Lower leg skin (tissue), 4 donors: ENCODE measurements at regions not wholly inside any gene's neighbourhood (a gene's known extent, or its start where the extent isn't known, plus 50 kb on each side); places are given as distances from the start of the nearest gene placed in this dataset.

Source experiments
- DNase-seq, 2 donors: peaks; one replicate each; pipeline ENCODE4 v3.0.0-alpha.2; 2019; ENCODE audit warnings: low spot score in 2 of 2
- H3K4me3 ChIP-seq: fragments of 200-600 bp; sonication (generic); 2 replicates; pipeline ENCODE4 v1.5.1; 2017; ENCODE audit warnings: mild to moderate bottlenecking, low read depth; ENCODE audit not compliant: poor library complexity, severe bottlenecking
- CTCF ChIP-seq, 3 donors: fragments of 450-650 bp; IDR thresholded peaks; one replicate each; pipeline ENCODE4 v1.5.1; 2016; ENCODE audit warnings: antibody characterized with exemption in 3 of 3, mild to moderate bottlenecking in 3 of 3, moderate library complexity in 2 of 3
- POLR2A ChIP-seq, 2 donors: fragments of 450-650 bp; IDR thresholded peaks; one replicate each; pipeline ENCODE4 v1.6.1; 2016 to 2017; ENCODE audit warnings: antibody characterized with exemption in 2 of 2, mild to moderate bottlenecking in 1 of 2, moderate library complexity in 1 of 2
- WGBS, 2 donors: methylation state at CpG; one replicate each; pipeline ENCODE4 v1.1.5; 2018; 5-methylcytosine and 5-hydroxymethylcytosine counted together
- intact Hi-C: fragments of 100-400 bp; cut with DNase I; formaldehyde crosslinking; loops from one replicate; pipeline ENCODE4 v1.15.0; 2023; ENCODE audit warnings: low total_unique reads

- intact Hi-C loops: no loop called here
- no peak for TF ChIP-seq POLR2A (IDR thresholded peaks at IDR 0.05)
- no peak for TF ChIP-seq CTCF (IDR thresholded peaks at IDR 0.05)
- 88 to 89% methylated on average over 3 of the region's 3 CpGs for WGBS, 2 donors
- H3K4me3 ChIP-seq: no peak overlapping the region
- no peak for DNase-seq
These were observed 530.4 kb upstream of the PTPRD start for GRCh38 chr9:11142965-11143738.

- no peak for DNase-seq
- WGBS, 2 donors: 49 to 53% methylated on average over 2 of the region's 2 CpGs
- intact Hi-C loops: no loop called here
- no peak overlapping the region for H3K4me3 ChIP-seq
- TF ChIP-seq CTCF (IDR thresholded peaks at IDR 0.05): no peak
- no peak for TF ChIP-seq POLR2A (IDR thresholded peaks at IDR 0.05)
These were observed 531.9 kb upstream of the PTPRD start for GRCh38 chr9:11144746-11145145.

- H3K4me3 ChIP-seq: no peak overlapping the region
- DNase-seq: no peak
- intact Hi-C loops: no loop called here
- WGBS, 2 donors: 81 to 86% methylated on average over 5 of the region's 5 CpGs
- TF ChIP-seq CTCF (IDR thresholded peaks at IDR 0.05): no peak
- no peak for TF ChIP-seq POLR2A (IDR thresholded peaks at IDR 0.05)
These were observed 535.4 kb upstream of the PTPRD start for GRCh38 chr9:11148189-11148588.

- no peak for DNase-seq
- 75 to 77% methylated on average over 7 of the region's 7 CpGs for WGBS, 2 donors
- TF ChIP-seq POLR2A (IDR thresholded peaks at IDR 0.05) (no peak), CTCF (IDR thresholded peaks at IDR 0.05) (no peak)
- intact Hi-C loops: no loop called here
- H3K4me3 ChIP-seq: no peak overlapping the region
These were observed 536.3 kb upstream of the PTPRD start for GRCh38 chr9:11149065-11149464.

- no peak for DNase-seq
- intact Hi-C loops: no loop called here
- TF ChIP-seq POLR2A (IDR thresholded peaks at IDR 0.05) (no peak), CTCF (IDR thresholded peaks at IDR 0.05) (no peak)
- 50% methylated on average over 1 of the region's 1 CpG; no CpG with 5 or more reads in 1 of the 2 donors for WGBS, 2 donors
- H3K4me3 ChIP-seq: no peak overlapping the region
These were observed 545.3 kb upstream of the PTPRD start for GRCh38 chr9:11158063-11158462.

GRCh38 chr9:11158676-11159075, 545.9 kb upstream of the PTPRD start:
- intact Hi-C loops: no loop called here
- TF ChIP-seq POLR2A (IDR thresholded peaks at IDR 0.05) (no peak), CTCF (IDR thresholded peaks at IDR 0.05) (no peak)
- no peak overlapping the region for H3K4me3 ChIP-seq
- no peak for DNase-seq
